Hematopoietic multipotent progenitor cell treated with erythropoietin and hydrocortisone succinate and interleukin-3 and kit ligand, for 15 days (in vitro differentiated cells): ENCODE measurements at regions not wholly inside any gene's neighbourhood (a gene's known extent, or its start where the extent isn't known, plus 50 kb on each side); places are given as distances from the start of the nearest gene placed in this dataset.

Source experiments
- DNase-seq: peaks from one replicate; pipeline ENCODE4 v3.0.0-alpha.2; 2015; ENCODE audit warnings: low spot score

DNA sequence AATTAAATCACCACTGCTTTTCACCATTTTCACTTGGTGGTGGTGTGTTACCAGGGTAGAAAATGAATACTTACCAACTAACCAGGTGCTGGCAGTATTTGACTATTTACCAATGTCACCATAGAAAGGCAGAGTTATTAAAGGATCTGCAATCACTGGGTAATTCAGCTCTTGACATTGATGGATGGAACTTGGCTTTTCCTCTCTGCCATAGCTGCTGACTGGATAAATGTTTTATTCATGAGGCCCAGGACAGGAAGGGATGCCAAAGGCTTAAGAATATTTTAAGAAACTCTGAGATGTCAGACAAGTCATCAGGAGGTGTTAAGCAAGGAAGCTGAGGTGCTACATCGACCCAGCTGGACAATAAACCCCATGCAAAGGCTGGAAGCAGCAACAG lies 495.5 kb upstream of the CFAP20DC start:
- no peak for DNase-seq

DNA sequence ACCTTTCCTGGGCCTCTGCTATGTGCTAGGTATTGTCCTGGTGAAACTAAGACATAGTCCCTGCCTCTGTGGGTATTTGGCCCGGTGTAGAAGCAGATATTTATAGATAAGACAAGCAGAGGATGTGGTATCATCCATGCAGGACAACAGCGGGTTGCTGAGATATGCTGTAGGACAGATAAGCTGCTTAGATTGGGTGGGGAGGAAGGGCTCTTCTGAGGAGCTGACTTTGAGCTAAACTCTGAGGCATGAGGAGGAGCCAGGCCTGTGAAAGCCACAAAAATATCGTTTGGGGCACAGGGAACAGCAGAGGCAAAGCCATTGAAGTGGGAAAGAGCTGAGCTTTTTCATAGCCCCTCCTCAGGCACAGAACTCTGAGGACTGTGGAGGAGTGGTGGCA lies 492.5 kb upstream of the CFAP20DC start:
- no peak for DNase-seq

DNA sequence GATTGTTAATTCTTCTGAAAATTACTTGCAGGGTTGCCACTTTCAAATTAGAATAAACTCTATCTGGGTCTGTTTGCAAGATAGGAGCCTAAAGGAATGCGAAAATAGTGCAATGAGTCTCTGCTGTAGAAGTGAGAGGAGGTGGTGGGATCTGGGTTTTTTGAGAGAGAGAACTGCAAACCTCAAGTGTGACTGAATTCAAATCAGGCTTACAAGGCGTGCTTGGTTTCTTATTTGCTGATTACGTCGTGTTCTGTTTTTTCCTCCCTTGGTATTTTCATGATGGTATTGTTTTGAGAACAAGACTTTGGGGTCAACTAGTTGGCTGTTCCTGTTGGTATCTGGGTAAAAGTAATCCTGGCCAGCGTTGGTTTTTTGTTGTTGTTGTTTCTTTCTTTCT lies 490.9 kb upstream of the CFAP20DC start:
- no peak for DNase-seq

DNA sequence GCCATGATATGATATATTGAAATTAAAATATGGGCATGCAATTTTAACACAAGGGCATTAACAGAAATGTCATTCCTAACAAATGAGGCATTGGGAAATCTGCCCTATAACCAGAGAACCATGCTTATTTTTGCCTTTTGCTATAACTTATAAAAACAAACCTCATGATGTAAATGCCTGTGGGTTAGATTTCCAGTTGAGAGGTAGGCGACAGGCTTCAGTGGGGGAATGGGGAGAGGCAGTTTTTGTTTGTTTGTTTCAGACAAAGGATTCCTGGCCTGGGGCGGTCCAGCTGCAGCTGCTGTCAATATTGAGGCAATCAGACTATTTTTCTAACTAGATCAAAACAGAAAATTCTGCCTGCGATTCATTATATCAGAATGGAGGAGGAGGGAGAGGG lies 490.4 kb upstream of the CFAP20DC start:
- DNase-seq: no peak

DNA sequence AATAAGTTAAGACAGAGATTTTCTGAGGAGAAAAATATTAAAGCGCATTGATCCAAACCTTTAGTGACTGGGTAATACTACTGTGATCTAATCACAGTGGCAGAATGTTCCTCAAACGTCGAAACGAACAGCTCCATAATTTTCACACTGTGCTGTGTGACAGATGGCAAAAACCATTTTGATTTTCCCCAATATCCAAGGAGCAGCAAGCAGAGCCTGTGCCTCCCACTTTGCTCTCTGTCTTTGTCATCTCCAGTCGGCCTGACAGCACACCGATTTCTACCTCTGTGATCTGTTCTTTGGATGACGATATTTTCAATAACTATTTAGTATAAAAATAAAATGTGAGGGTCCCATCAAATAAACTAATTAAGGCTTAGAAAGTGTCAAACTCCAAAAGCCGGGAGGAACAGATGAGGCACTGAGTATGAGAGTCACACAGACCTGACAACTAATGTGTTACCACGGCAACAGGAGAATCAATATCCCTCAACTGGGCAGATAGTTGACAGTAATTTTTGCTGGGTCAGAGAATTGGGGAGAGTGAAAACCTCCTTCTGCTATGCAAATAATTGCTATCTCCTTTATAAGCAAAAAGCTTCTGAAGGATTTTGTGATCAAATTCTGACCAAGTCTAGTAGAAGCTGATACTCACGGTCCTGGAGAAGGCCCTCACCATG lies 489.1 kb upstream of the CFAP20DC start:
- DNase-seq: no peak

DNA sequence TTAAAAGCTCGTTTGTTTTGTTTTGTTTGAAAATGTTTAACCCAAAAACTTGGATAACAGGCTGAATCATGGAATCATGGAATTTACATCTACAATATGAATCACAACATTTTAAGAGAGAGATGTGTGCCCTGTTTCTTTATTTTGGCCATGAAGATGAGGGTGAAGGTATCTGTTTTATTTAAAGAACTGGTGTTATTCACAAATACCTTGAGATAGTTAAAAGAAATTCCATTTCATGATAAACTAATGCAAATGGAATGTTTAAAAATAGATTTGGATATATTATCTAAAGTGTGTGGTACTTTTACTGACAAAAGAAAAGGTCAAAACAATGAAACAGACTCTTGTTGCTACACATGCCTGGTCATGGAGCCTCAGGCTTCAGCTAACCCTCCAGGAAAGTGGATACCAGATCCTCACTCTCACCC lies 486.0 kb upstream of the CFAP20DC start:
- DNase-seq: no peak

DNA sequence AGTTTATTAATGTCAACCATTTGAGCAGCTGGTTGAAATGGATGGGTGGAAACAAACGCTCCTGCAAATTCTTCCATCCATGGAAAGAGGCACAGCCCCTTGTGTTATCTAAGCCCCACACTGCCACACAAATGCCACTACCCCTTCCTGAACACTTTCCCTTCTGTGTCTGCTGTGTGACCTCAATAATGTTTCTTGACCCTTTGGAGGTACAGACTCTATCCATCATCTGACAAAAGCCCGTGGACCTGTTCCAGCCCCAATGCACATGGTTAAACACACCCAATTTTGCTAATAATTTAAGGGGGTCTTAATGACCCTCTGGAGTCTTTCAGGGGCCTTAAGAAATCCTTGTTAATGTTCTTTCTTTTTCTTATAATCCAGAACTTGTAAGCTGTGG lies 482.2 kb upstream of the CFAP20DC start:
- DNase-seq: no peak

DNA sequence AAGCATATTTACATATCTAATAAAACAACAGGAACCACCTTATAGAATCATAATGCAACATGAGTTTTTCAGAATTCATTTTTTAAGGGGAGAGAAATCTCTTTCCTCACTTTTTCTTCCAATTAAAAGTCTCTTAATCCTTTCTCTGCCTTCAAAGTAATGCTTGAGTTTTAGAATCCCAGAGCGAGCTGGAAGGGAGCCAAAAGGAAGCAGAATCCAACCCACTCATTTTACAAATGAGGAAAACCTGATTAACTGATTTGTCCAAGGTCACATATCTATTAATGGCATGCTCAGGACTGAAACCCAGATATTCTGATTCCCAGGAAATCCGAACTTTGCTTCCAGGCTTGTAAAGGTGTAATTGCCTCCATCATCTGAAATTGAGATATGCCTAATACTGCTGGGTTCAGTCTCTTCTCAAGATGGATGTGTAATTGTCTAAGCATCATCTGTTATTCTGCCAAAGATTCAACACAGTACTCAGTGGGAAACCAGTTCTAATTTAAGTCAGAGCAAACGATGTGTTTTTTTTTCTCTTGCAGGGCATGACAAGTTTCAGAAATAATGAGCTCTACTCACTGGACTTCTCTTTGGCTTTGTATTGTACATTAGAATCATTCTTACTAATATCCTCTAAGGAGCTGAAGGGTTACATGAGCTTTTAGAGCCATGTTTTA lies 481.4 kb upstream of the CFAP20DC start:
- DNase-seq: no peak

DNA sequence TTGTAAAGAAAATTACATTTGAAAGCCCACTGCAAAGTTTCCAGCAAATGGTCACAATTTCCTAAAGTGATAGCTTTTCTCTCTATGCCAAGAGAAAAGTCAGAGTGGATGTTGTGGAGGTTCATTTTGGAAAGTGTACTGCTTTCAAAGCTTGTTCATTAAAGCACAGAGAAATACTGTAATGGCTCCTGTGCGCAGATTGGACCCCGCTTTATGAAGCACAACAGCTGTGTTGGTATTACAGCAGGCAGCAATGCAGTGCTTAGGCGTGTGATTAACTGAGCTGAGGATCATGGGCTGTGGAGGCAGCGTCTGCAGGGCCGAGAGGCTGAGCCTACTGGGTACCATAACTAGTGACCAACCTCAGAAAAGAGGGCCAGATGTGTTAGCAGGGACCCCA lies 478.4 kb upstream of the CFAP20DC start:
- DNase-seq: no peak

DNA sequence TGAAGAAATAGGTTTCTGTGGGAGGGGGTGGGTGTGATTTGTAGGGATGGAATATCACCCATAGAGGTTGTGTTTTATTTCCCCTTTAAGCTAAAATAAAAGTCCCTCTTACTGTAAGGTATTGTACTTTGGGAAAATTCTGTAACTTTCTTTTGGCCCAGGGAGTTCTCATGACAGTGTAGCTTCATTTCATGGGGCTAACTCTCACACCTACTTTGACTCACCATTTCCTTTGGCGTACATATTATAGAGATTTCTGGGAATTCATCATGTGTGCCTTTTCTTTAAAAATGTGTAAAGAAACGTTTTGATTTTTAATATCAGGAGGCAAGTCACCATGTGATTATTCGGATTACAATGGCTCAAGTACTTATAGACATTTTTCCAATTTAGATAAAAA lies 477.7 kb upstream of the CFAP20DC start:
- no peak for DNase-seq

DNA sequence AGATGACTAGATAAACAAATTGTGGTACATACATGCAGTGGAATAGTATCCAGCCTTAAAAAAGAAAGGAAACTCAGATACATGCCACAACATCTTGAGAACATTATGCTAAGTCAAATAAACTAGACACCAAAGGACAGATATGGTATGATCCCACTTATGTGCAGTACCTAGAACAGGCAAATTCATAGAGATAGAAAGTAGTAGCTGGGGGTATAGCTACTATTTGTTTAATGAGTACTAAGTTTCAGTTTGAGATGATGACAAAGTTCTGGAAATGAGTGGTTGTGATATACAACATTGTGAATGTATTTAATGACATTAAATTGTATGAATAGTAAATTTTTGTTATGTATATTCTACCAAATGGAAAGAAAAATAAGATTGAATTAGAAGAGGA lies 477.2 kb upstream of the CFAP20DC start:
- DNase-seq: no peak

DNA sequence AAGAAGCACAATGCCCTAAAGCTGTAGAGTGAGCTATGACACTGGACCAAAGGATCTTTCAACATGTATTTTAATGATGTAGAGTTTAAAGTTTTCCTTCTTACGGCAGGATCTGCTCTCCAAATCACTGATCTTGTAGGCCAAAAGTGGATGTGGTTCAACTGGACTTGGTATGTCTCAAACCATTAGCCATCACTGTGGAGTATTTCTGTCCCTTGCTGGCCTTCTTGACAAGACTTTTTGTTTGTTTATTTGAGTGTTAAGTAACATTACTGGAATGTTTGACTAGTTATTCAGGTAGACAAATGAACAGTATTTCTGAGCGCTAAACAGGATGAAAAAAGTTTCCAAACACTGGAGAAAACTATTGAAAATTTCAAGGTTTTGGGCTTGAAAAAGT lies 472.7 kb upstream of the CFAP20DC start:
- DNase-seq: no peak

DNA sequence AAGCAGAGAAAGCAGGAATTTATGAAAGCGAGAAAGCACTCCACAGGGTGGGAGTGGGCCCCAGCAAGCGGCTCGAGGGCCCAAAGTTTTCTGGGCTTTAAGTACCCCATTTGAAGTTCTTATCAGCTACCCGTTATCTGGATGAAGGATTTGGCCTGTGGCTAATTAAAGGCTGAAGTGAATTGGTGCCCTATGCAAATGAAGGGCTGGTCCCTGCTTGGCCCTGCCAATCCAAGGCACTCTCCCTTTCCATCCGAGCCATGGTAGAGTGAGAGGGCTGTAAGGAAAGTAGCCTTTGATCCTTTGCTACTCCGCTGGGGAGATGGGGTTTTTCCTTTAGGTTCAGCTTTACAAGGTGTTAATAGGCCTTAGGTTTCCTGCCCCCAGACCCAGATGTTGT lies 469.3 kb upstream of the CFAP20DC start:
- DNase-seq: no peak

DNA sequence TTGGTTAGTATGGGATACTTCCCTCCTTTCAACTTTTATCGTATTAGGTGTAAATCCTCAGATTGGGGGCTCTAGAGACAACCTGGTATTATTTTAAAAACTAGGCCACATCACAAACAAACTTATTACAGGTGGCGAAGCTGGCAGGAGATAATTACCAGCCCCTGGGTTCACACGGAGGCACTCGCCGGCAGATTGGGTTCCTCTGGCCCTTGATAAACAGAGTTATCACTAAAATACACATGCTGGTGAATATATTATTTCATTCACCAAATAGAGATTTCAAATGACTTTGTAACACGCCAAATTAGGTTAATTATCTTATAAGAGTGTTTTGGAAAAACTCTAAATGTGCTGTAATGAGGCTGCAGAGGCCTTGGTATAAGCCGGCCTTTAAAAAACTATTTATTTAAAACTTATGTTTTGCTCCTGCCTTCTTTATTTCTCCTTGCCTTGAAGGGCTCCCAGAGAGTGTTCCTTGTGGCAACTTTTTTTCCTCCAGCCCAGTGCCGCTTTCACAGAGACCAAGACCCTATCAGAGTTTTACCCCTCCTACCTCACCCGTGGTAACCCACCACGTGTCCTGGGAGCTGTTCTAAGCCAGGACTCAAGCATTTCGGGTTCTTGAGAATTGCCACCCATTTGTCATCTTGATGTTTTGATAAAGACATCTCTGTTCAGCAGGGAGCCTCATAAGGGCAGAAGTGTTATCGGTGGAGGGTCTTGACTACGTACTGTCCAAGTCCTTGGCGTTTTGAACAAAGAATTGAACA lies 468.6 kb upstream of the CFAP20DC start:
- peak; percentile 4 for DNase-seq

DNA sequence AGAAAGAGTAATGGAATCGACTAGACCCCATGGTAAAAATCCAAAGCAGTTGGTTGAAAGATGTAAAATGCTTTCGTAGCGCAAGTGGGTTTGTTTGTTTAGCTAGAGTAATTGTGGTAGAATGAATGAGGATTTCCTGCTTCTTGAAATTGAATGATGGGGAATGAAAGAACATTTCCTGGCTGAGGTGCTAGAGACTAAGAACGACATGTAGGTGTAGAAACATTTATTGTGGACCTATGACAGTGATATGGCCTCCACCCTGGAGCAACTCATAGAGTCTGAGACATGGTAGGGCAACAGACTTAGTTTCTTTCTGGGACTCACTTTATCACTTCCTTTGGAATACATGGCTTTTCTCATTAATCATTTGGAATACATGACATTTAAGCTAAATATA lies 467.6 kb upstream of the CFAP20DC start:
- DNase-seq: no peak

DNA sequence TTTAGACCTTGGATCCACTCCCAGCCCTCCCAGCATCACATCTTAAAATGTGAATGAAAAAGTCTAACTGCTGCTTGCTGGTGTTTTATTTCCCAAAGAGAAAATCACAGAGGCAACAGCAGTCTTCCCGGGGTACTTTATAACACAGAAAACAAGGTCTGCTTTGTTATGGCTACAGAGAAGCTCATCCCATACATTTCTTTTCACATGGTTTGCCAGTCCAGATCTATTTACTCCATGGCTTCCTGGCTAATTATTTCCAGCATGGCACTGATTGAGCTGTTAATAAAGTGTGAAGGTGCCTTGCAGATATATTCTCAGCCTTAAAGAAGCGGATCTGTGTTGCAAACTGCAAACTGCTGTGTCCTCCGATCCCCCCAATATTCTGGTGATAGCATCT lies 466.1 kb upstream of the CFAP20DC start:
- no peak for DNase-seq

DNA sequence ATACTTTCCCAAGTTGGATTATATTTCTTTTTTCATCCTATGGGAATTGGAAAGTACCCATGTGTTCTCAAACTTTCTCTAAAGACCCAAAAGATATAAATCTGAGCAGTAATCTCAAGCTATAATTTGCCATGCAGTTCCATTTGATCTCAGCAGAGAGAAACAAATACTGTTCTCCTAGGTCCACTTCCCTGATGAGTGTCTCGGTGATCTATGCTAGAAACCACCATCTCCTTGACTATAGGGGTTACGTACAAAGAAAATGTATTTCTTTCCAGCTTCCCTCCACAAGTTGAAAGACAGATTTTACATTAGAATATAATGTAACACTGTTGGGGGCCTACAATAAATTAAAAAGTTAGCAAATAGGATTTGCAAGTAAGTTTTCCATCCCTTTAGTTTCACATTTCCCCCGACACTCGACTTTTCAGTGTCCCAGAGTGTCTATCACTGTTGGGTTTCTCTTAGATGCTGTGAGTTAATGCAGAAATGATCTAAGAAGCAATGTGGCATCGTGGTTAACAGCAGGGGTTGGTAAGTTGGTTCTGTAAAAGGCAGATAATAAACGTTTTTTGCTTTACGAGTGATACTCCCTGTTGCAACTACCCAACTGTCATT lies 465.1 kb upstream of the CFAP20DC start:
- no peak for DNase-seq

DNA sequence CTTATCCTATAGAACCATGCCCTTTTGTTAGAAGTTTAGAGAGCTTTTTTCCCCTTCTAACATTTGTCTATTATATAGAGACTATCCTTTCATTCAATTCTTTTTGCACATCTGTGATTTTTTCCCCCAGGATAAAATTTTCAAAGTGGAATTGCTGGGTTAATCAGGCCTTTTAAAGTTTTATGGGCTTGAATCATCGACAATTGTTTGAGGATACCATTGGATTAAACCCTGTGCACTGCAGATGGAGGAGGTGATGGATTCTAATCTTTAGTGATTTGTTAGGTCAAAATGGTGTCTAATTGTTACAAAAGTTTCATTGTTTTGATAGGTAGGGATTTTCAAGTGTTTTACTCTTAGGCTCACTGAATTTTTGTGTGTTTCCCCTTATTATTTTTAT lies 463.7 kb upstream of the CFAP20DC start:
- no peak for DNase-seq

DNA sequence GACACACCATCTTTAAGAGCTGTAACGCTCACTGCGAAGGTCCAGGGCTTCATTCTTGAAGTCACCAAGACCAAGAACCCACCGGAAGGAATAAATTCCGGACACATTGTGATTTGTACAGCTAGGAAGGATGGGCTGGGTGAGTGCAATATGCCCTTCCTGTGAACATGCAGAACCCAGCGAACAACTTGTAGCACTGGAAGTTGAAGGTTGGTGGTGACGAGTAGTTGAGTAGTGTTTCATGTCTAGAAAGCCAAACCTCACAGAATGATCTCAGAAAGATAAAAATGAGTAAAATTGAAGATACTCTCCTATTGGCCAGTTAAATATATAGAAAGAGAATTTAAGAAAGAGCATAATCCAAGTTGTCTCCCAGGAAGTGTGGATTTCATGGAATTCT lies 462.2 kb upstream of the CFAP20DC start:
- DNase-seq: no peak

DNA sequence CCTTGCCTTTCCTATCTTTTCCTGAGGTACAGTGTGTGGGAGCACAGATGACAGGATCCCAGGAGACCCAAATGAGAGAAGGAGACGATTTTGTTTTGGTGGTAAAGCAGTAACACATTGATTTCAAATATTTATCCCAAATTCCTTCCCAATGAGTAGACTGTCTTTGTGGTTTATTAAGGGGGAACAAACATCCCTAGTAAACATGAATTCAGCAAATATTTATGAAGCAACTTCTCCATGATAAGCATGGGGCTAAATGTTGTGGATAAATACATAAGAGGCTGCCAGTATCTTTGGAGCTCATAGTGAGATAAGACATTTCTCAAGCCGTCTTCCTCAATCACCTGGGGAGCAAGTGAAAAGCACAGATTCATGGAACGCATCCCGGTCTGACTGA lies 460.8 kb upstream of the CFAP20DC start:
- no peak for DNase-seq

DNA sequence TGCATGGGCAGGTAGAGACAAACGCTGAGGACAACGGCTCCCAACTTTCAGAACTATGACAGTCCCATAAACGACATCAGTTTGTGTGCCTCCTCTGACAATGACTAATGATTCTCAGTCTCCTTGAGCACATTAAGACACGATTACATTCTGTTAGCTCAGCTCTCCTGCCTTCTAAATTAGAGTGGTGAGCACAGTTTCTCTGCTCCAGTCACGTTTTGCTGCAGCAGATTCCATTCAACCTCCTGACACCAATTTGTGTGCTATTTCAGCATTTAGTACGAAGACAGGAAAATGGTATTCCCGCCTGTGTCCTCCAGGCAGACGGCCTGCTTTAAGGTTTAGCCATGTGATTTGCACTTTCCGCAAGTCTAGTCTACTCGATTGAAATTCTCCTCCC lies 458.4 kb upstream of the CFAP20DC start:
- DNase-seq: no peak

DNA sequence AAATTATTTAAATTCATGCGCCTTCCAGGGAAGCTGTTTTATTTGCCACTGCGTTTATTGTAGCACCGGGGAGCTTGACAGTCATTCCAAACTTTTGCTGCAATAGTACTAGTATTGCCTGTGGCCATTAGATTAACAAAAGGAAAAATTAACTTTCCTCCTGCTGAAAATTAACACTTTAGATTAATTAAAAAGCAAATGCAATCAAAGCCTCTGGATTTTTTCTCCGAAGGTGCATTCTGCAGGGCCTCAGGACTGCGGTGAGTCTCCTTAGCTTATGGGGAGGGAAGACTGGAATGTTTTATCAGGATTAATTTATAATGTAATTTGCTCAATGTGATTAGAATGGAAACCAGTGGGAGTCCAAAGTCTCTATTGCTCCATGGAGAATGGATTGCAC lies 456.4 kb upstream of the CFAP20DC start:
- no peak for DNase-seq

DNA sequence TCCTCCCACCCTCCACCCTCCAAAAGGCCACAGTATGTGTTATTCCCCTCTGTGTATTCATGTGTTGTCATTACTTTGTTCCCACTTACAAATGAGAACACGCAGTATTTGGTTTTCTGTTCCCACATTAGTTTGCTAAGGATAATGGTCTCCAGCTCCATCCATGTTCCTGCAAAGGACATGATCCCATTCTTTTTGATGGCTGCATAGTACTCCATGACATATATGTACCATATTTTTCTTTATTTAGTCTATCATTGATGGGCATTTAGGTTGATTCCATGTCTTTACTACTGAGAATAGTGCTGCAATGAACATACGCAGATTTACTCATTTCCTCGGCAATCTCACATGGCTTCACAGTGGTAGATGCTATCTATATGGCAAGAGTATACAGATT lies 453.6 kb upstream of the CFAP20DC start:
- DNase-seq: no peak
